C4-2B (cell line): ENCODE measurements at regions not wholly inside any gene's neighbourhood (a gene's known extent, or its start where the extent isn't known, plus 50 kb on each side); places are given as distances from the start of the nearest gene placed in this dataset.
A peak's percentile ranks its signal among the peaks of the same experiment; 100 is the strongest.

Experiments
- H3K27ac ChIP-seq: fragments of 450-650 bp; 2 replicates; pipeline ENCODE4 v1.5.1; 2017
- CTCF ChIP-seq: fragments of 450-650 bp; conservative IDR thresholded peaks from 2 replicates; pipeline ENCODE4 v1.5.1; 2017; ENCODE audit warnings: mild to moderate bottlenecking
- ZFX ChIP-seq: fragments of 450-650 bp; IDR thresholded peaks from 2 replicates; pipeline ENCODE4 v1.6.1; 2017

GRCh38 chrX:137425986-137426385, 139.9 kb upstream of the ZIC3 start:
- no peak overlapping the region for H3K27ac ChIP-seq
- TF ChIP-seq ZFX (no peak), CTCF (no peak)

- no peak overlapping the region for H3K27ac ChIP-seq
- TF ChIP-seq CTCF (no peak), ZFX (no peak)
Measured at GRCh38 chrX:137425273-137425902, 140.5 kb upstream of the ZIC3 start.

- TF ChIP-seq CTCF, result no peak
- TF ChIP-seq ZFX, result no peak
- H3K27ac ChIP-seq, result no peak overlapping the region
Measured at GRCh38 chrX:137424679-137425078, 141.2 kb upstream of the ZIC3 start.

GRCh38 chrX:137423241-137423640, 142.7 kb upstream of the ZIC3 start:
- H3K27ac ChIP-seq, result no peak overlapping the region
- no peak for TF ChIP-seq ZFX
- no peak for TF ChIP-seq CTCF

GRCh38 chrX:137418086-137418485, 147.8 kb upstream of the ZIC3 start:
- no peak for TF ChIP-seq CTCF
- TF ChIP-seq ZFX, result no peak
- peak overlapping the region; percentile 84 for H3K27ac ChIP-seq

- TF ChIP-seq CTCF (no peak), ZFX (no peak)
- H3K27ac ChIP-seq, result no peak overlapping the region
Measured at GRCh38 chrX:137413190-137413589, 152.7 kb upstream of the ZIC3 start.

GRCh38 chrX:137405449-137406140, 160.3 kb upstream of the ZIC3 start:
- no peak overlapping the region for H3K27ac ChIP-seq
- TF ChIP-seq ZFX (no peak), CTCF (no peak)
